ENCODE measurements at regions not wholly inside any gene's neighbourhood (a gene's known extent, or its start where the extent isn't known, plus 50 kb on each side); places are given as distances from the start of the nearest gene placed in this dataset.

DNA sequence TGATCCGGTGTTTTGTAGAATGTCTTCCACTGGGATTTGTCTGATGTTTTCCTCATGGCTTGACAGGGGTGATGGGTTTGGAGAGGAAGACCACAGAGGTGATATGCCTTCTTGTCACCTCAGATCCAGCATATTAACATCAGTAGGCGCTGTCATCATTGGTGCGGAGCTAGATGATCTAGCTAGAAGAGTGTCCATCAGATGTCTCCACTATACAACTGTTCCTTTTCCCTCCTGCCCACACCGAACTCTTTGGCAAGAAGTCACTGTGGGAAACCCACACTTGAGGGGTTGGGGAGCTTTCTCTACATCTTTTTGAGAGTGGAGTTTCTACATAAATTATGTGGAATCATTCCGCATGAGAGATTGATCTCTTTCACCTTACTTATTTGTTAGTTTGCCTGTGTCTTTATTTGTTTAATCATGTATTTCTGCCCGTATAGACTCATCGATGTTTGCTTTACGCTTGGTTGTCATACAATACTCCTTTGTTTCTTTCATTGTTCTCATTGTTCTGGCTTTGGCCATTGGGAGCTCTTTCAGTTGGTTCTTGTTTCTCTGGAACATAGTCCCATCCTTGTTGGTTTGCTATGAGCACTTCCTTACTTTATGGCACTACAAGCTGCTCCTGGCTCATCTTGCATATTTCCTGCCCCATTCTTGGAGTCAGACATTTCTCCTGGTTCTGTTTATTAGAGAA, 1420.3 kb downstream of the BRD1 start:
- TF ChIP-seq ZFX (IDR thresholded peaks at IDR 0.05; ENCODE audit: borderline replicate concordance): no peak
- TF ChIP-seq, protein P1, sequence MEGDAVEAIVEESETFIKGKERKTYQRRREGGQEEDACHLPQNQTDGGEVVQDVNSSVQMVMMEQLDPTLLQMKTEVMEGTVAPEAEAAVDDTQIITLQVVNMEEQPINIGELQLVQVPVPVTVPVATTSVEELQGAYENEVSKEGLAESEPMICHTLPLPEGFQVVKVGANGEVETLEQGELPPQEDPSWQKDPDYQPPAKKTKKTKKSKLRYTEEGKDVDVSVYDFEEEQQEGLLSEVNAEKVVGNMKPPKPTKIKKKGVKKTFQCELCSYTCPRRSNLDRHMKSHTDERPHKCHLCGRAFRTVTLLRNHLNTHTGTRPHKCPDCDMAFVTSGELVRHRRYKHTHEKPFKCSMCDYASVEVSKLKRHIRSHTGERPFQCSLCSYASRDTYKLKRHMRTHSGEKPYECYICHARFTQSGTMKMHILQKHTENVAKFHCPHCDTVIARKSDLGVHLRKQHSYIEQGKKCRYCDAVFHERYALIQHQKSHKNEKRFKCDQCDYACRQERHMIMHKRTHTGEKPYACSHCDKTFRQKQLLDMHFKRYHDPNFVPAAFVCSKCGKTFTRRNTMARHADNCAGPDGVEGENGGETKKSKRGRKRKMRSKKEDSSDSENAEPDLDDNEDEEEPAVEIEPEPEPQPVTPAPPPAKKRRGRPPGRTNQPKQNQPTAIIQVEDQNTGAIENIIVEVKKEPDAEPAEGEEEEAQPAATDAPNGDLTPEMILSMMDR (IDR thresholded peaks at IDR 0.05): no peak
